OCI-LY1 (cell line): ENCODE measurements at regions not wholly inside any gene's neighbourhood (a gene's known extent, or its start where the extent isn't known, plus 50 kb on each side); places are given as distances from the start of the nearest gene placed in this dataset.

Experiments
- H2AFZ ChIP-seq: fragments of 200-600 bp; sonication (generic), shearing (Covaris generic); 2 replicates; pipeline ENCODE4 v1.6.0; 2014; ENCODE audit warnings: antibody characterized with exemption, mild to moderate bottlenecking, low read length
- H3F3A ChIP-seq: fragments of 200-600 bp; sonication (generic), shearing (Covaris generic); 2 replicates; pipeline ENCODE4 v1.6.0; 2014; ENCODE audit warnings: mild to moderate bottlenecking, antibody characterized with exemption, low read length, moderate library complexity; ENCODE audit not compliant: insufficient read depth
- H3K27ac ChIP-seq: fragments of 200-600 bp; sonication (generic); 2 replicates; pipeline ENCODE4 v1.5.1; 2014; ENCODE audit warnings: low read length, mixed run types, mild to moderate bottlenecking, low read depth; ENCODE audit not compliant: poor library complexity, severe bottlenecking
- H3K27me3 ChIP-seq: fragments of 200-600 bp; sonication (generic); 2 replicates; pipeline ENCODE4 v1.6.0; 2014; ENCODE audit warnings: antibody characterized with exemption, mild to moderate bottlenecking, low read length, moderate library complexity; ENCODE audit not compliant: insufficient read depth
- H3K36me3 ChIP-seq: fragments of 200-600 bp; sonication (generic); 2 replicates; pipeline ENCODE4 v1.6.1; 2014; ENCODE audit warnings: mild to moderate bottlenecking, antibody characterized with exemption, low read length, moderate library complexity, mixed read lengths; ENCODE audit not compliant: insufficient read depth
- H3K4me1 ChIP-seq: fragments of 200-600 bp; sonication (generic); 2 replicates; pipeline ENCODE4 v1.5.1; 2014; ENCODE audit warnings: mild to moderate bottlenecking, low read length, moderate library complexity; ENCODE audit not compliant: insufficient read depth, severe bottlenecking
- H3K4me2 ChIP-seq: fragments of 200-600 bp; sonication (generic), shearing (Covaris generic); 2 replicates; pipeline ENCODE4 v1.6.1; 2014; ENCODE audit warnings: low read length
- H3K4me3 ChIP-seq: fragments of 200-600 bp; sonication (generic); 2 replicates; pipeline ENCODE4 v1.5.1; 2014; ENCODE audit warnings: low read length, low read depth, mild to moderate bottlenecking, mixed read lengths; ENCODE audit not compliant: poor library complexity, severe bottlenecking
- H3K79me2 ChIP-seq: fragments of 200-600 bp; shearing (Covaris generic); 2 replicates; pipeline ENCODE4 v1.6.1; 2016; ENCODE audit warnings: mixed run types, low read length, mixed read lengths; ENCODE audit not compliant: insufficient read depth
- H3K9ac ChIP-seq: fragments of 200-600 bp; sonication (generic), shearing (Covaris generic); 2 replicates; pipeline ENCODE4 v1.6.1; 2014; ENCODE audit warnings: mild to moderate bottlenecking, low read length, mixed read lengths
- H3K9me2 ChIP-seq: fragments of 200-600 bp; sonication (generic), shearing (Covaris generic); 2 replicates; pipeline ENCODE4 v1.6.1; 2014; ENCODE audit warnings: low read depth, mild to moderate bottlenecking, low read length, mixed read lengths
- H3K9me3 ChIP-seq: fragments of 200-600 bp; shearing (Covaris generic); 2 replicates; pipeline ENCODE4 v1.6.1; 2014; ENCODE audit warnings: low read length, mixed read lengths
- H4K20me1 ChIP-seq: fragments of 200-600 bp; sonication (generic), shearing (Covaris generic); 2 replicates; pipeline ENCODE4 v1.6.0; 2016; ENCODE audit warnings: mild to moderate bottlenecking, low read length; ENCODE audit not compliant: insufficient read depth
- CTCF ChIP-seq: fragments of 200-600 bp; sonication (generic), shearing (Covaris generic); IDR thresholded peaks from 2 replicates; pipeline ENCODE4 v1.5.1; 2017; ENCODE audit warnings: mild to moderate bottlenecking, antibody characterized with exemption, low read length, moderate library complexity, mixed read lengths
- EZH2 ChIP-seq: fragments of 200-600 bp; sonication (generic), shearing (Covaris generic); IDR thresholded peaks from 2 replicates; pipeline ENCODE4 v1.8.0; 2017; ENCODE audit warnings: borderline replicate concordance, mixed run types, mild to moderate bottlenecking, antibody characterized with exemption, low read length, moderate library complexity, mixed read lengths

GRCh38 chr7:42761486-42761885 is 150.4 kb downstream of the C7orf25 start:
- no peaks in the 10 kb centered on the region for H3F3A ChIP-seq
- H3K4me3 ChIP-seq: no peak overlapping the region
- H3K79me2 ChIP-seq: no peaks in the 10 kb centered on the region
- no peaks in the 10 kb centered on the region for H3K36me3 ChIP-seq
- no peaks in the 10 kb centered on the region for H4K20me1 ChIP-seq
- no peak overlapping the region for H3K27ac ChIP-seq
- no peak overlapping the region for H2AFZ ChIP-seq
- no peak overlapping the region for H3K9ac ChIP-seq
- H3K27me3 ChIP-seq: no peaks in the 10 kb centered on the region
- H3K9me2 ChIP-seq: no peaks in the 10 kb centered on the region
- H3K9me3 ChIP-seq: no peaks in the 10 kb centered on the region
- TF ChIP-seq EZH2: no peak
- TF ChIP-seq CTCF: no peak
- no peaks in the 10 kb centered on the region for H3K4me1 ChIP-seq
- no peak overlapping the region for H3K4me2 ChIP-seq

GRCh38 chr7:42758124-42758523 is 153.7 kb downstream of the C7orf25 start:
- Histone ChIP-seq H3F3A (no peaks in the 10 kb centered on the region), H3K9ac (no peak overlapping the region), H3K9me3 (no peaks in the 10 kb centered on the region), H2AFZ (no peak overlapping the region), H3K27me3 (no peaks in the 10 kb centered on the region), H3K4me3 (no peak overlapping the region), H4K20me1 (no peaks in the 10 kb centered on the region), H3K4me1 (no peaks in the 10 kb centered on the region), H3K4me2 (no peak overlapping the region), H3K79me2 (no peaks in the 10 kb centered on the region), H3K36me3 (no peaks in the 10 kb centered on the region), H3K27ac (no peak overlapping the region), H3K9me2 (no peaks in the 10 kb centered on the region)
- TF ChIP-seq EZH2: no peak
- TF ChIP-seq CTCF: no peak

GRCh38 chr7:42756841-42757240 is 155.0 kb downstream of the C7orf25 start:
- Histone ChIP-seq H3K27ac (no peak overlapping the region), H3K36me3 (no peaks in the 10 kb centered on the region), H2AFZ (no peak overlapping the region), H3K79me2 (no peaks in the 10 kb centered on the region), H3K4me3 (no peak overlapping the region), H3K4me2 (no peak overlapping the region), H3K9me2 (no peaks in the 10 kb centered on the region; the same call in 1 of the 2 replicates), H3F3A (no peaks in the 10 kb centered on the region), H3K27me3 (no peaks in the 10 kb centered on the region), H4K20me1 (no peaks in the 10 kb centered on the region), H3K9me3 (no peaks in the 10 kb centered on the region), H3K9ac (no peak overlapping the region), H3K4me1 (no peaks in the 10 kb centered on the region)
- TF ChIP-seq EZH2: no peak
- TF ChIP-seq CTCF: no peak
